Stimulated activated CD4-positive, alpha-beta T cell treated with anti-CD3 and anti-CD28 coated beads, Interleukin-12 subunit alpha, Interleukin-12 subunit beta, amount 100 ng/mL, for 4 hours (primary cell): ENCODE measurements at regions not wholly inside any gene's neighbourhood (a gene's known extent, or its start where the extent isn't known, plus 50 kb on each side); places are given as distances from the start of the nearest gene placed in this dataset.

Experiments used
- DNase-seq: peaks from one replicate; pipeline ENCODE4 v3.0.0-alpha.2; 2020

- no peak for DNase-seq
Observed at GRCh38 chr1:29453502-29454240, 217.3 kb downstream of the PTPRU start.

DNA sequence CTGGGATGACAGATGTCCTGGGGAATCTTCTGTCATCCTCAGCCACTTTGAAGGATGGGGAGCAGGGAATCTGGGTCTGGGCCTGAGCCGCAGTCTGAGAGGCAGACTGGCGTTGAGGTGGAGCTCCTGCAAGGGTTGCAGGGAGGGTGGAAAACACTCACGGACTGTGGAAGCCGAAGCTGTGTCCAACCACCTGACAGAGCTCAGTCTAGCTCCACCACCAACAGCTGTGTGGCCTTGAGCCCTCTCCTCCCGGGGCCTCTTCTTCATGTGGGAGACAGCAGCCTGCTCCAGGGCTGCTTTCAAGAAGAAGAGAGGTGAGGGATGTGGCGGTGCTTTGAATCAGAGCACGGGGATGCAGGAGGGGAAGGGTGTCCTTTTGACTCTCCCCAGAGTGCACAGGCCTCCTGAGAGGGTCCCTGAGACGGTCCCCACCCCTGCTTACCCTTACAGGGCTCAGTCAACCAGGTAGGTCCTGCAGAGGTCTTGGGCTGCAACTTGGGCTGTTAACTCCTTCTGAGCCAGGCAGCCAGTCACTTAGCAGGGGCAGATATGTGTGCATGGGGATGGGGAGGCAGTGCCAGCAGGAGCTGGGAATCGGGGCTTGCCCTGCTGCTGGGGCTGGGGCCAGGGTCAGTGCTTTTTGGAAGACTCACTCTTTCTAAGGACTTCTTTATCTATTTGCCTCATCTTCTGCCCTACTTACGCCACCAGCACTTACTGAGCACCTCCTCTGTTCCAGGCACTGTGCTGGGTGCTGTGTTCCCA, 216.3 kb downstream of the PTPRU start:
- DNase-seq: no peak

DNA sequence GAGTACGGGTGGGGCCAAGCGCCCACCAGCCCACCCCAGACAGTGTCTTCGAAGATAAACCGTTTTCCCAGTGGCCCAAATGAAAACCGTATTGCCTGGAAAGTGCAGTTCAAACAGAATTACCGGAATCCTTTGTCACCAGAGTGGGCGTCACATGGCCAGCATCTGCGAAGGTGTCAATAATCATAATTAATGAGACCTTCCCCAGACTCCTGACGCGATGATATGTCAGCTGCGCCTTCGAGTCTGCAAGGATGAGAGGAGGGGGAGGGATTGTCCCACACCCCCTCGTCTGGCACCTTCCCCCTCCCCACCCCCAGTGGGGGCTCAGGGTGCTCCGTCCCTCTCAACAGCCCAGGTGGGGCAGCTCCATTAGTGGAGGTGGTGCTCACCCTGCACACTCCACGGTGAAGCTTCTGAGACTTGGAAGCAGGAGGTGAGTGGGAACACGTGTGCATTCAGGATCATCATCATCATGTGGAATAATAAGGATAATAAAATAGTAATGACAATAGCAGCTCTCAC, 215.1 kb downstream of the PTPRU start:
- DNase-seq: no peak

DNA sequence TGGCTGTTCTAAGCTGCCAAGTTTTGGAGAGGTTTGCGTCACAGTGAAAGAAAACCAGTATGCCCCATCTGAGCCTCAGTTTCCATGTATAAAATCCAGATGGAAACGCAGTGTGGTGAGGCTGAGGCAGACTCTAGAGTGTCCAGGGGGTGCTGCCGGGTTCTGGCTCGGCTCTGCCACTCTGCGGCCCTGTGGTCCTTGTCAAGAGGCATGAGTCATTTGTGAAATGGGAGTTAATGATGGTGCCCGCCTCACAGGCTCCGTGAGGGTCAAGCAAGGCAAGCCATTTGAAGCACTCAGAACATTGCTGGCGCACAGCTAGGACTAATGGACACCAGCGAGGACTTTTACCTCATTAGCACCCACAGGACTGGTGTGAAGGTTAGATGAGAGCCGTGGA, 214.3 kb downstream of the PTPRU start:
- DNase-seq: no peak

DNA sequence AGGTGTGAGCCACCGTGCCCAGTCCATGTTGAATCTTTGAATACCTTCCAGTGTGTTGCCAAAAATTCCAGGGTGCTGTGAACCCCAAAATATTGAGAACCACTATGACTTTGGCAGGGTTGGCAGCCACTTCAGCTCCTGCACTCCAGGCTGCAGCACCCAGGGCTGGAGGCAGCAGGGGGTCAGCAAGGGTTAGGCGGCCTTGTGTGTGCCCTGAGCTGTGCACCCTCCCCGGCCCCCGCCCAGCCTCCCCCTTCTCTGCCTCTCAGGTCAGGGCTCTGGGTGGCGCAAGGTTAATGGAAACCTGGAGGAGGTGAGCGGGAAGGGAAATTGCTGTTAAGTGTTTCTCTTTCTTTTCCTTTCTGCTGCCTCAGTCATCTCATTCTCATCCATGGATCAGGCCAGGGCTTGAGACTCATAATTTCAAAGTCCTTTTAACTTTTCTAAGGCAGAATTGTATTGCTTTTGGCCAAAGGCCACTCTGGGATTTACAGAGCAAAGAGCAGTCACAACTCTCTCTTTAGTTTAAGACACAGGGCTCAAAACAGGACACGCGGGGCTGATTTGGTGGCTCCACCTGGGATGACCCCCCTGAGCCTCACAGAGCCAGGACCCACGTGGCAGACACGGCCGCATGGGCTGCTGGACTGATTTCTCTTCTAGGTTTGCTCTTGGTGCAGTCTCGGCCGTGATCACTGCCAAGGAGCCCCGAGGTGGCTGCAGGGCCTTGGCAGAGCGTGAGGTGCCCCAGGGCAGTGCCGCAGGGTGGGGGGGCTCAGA, 212.3 kb downstream of the PTPRU start:
- no peak for DNase-seq

DNA sequence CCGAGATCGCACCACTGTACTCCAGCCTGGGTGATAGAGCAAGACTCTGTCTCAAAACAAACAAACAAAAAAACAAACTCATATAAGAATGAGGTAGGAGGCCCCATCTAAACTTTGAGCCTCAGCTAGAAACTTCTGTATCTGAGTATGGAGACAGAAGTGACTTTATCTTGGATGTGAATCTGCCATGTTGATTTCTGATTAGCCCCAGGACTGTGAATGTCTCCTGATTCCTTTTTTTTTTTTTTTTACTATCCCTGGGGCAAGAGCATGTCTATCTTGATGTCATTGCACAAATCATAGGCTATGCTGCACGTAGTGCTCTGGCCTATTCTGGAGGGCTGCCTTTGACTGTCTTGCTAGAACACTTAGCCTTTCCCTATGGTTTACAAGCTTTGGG, 211.0 kb downstream of the PTPRU start:
- no peak for DNase-seq

- no peak for DNase-seq
Observed at GRCh38 chr1:29444782-29445729, 208.7 kb downstream of the PTPRU start.

DNA sequence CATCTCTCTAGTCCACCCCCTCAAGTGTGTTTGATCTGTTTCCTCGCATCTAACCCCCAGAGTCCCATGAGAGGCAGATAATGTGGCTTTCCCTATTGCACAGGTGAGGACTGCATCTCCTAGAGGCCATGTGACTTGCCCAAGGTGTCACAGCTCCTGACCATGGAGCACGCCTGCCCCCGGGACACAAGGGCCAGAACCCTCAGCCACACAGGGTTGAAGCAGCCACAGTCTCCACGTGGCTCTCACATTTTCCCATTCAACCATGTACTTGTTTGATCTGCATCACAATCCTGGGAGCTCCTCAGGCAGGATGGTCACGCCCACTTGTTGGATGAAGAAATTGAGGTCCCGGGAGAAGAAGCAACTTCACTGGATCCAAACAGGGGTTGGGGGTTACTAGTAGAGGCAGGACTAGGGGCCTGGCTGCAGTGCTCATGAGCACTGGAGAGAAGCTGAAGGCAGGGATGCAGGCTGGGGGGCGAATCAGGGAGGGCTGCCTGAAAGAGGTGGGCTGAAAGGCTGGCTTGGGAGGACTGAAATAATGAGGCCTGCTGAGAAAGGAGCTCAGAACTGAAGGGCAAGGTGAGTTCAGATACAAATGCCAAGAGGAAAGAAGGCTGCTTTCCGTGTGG, 207.9 kb downstream of the PTPRU start:
- no peak for DNase-seq

DNA sequence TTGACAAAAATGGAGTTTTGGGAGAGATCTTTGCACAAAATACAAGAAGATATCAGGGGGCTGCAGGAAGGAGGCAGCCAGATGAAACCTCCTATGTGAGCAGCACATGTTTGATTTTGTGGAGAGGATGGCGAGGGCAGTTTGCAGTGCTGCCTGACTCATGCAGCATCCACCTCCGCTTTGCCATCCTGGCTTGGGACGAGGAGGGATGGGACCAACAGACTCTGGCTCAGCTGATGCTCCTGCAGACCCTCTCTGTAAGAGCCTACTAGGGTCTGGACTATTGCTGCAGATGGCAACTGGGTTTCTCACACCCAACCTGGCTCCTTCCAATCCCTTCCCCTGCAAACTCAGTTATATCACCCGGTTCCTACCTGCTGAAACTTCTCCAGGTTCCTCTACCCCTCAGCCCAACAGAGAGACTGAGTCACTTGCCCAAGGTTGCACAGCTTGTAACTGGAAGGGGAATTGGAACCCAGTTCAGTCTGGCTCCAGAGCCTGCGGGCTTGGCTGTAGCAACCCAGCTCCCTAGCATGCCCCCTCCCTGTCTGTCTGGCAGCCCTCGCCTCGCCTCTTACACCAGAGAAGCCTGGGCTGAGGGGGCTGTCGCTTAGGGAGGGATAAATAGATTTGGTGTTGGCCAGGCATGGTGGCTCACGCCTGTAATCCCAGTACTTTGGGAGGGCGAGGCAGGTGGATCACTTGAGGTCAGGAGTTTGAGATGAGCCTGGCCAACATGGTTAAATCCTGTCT, 205.8 kb downstream of the PTPRU start:
- no peak for DNase-seq

GRCh38 chr1:29439615-29440014, 203.3 kb downstream of the PTPRU start:
- no peak for DNase-seq

DNA sequence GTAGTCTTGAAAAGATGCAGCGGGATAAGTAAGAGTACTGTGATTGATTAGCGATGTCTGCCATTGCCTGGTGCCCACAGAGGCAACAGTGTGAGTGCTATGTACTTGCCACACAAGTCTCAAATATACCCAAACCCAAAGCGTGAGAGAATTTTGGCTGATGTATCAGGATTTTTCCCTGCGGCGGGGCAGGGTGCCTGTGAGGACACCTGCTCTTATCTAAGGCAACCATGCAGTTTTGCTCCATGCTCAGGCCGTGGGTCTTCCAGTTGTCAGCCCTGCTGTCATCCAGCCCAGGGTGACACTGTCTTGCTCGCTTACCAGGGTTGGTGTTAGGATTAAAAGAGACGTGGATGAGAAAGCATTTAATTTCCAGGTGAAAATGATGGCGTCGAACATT, 202.7 kb downstream of the PTPRU start:
- no peak for DNase-seq

- no peak for DNase-seq
Observed at GRCh38 chr1:29437946-29438345, 201.6 kb downstream of the PTPRU start.

DNA sequence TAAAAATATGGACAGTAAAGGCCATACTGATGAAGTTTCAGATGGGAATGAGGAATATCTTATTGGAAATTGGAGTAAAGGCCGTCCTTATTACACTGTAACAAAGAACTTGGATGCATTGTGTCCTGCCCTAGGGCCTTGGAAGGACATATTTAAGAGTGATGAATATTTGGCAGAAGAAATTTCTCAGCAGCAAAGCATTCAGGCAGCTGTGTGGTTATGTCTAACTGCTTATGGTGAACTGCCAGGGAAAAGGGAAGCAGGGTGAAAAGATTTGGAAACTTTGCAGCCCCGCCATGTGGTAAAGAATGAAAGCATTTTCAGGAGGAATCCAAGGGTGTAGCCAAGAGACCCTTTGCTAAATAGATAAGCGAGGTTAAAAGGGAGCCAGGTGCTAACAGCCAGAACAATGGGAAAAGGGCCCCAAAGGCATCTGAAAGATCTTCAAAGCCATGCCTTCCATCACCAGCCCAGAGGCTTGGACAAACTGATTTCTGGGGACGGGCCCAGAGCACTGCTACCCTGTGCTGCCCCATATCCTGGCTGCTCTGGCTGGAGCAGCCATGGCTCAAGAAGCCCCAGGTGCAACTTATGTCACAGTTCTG, 200.0 kb downstream of the PTPRU start:
- DNase-seq: no peak

DNA sequence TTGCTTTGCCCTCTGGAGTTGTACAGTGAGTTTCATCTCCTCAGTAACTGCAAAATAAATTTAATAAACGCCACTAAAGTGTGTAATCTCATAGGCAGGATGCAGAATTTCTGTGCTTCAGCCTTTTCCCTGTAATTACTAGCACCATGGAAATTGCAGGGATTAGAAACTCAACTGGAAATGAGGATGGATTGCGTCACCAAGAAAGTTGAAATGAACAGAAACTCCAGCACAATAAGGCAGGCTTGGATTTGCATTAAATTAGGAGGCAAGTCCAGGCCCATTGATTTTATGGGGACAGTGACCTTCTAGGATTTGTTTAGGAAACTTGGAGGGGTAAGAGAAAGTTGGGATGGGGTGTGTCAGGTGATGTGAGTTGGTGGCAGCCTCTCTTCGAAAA, 197.5 kb downstream of the PTPRU start:
- DNase-seq: no peak

- no peak for DNase-seq
Observed at GRCh38 chr1:29431138-29431537, 194.8 kb downstream of the PTPRU start.

- no peak for DNase-seq
Observed at GRCh38 chr1:29429656-29430055, 193.3 kb downstream of the PTPRU start.

DNA sequence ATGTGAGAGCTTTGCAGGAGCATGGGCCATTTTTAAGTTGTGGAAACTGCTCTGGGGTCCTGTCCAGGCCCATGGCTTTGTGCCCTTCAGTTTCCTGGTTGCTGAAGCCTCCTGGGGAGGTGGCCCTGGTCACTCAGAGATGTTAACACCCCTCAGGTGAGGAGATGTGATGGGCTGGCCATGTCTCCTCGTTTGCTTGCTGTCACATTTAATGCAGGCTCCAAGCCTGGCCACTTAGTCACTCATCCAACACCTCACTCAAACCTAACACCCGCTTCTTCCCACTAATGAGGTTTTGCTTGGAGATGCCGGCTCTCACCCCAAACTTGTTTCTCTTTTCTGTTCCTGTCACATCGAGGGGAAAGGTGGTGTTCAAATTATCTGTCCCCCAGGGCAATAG, 192.7 kb downstream of the PTPRU start:
- DNase-seq: no peak

GRCh38 chr1:29428280-29428615, 191.9 kb downstream of the PTPRU start:
- no peak for DNase-seq

DNA sequence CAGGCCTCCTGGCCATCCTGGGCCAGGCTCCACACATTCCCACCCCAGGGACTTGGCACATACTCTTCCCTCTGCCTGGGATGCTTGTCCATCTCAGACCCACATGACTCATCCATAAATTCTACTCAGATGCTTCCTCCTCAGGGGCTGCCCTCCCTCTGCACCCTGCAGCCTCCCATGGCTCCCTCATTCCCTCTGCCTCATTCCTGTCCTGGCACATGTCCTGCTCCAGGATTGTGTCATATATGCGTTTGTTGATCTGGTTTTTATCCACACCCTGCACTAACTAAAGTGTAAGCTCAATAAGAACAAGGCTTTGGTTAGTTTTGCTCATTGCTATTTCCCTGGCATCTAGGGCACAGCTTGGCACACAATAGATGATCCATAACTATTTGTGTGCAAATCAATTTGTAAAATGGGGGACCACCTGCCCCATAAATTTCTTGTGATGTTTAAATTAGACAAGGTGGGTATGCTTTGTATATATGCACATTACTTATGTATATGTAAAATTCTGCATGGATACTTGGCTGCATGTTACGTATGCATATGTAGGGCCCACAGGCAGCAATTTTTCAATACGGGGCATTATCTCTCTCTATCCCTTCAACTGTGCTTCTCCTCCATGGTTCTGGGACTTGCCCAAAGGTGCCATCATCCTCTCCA, 191.4 kb downstream of the PTPRU start:
- no peak for DNase-seq

- DNase-seq: no peak
Observed at GRCh38 chr1:29426701-29427279, 190.5 kb downstream of the PTPRU start.
